GM19035 (cell line): ENCODE measurements at regions not wholly inside any gene's neighbourhood (a gene's known extent, or its start where the extent isn't known, plus 50 kb on each side); places are given as distances from the start of the nearest gene placed in this dataset.

Source experiments
- ATAC-seq: cut with Tn5 transposase; IDR thresholded peaks from one replicate; pipeline ENCODE4 v1.9.1; 2021; ENCODE audit not compliant: unreplicated experiment

- ATAC-seq, result no peak
Measured at GRCh38 chr10:2981361-2981801, 86.0 kb upstream of the PFKP start.

GRCh38 chr10:2980791-2981360 lies 86.5 kb upstream of the PFKP start:
- ATAC-seq, result no peak

- ATAC-seq, result no peak
Measured at GRCh38 chr10:2980116-2980515, 87.2 kb upstream of the PFKP start.

GRCh38 chr10:2979306-2979705 lies 88.0 kb upstream of the PFKP start:
- no peak for ATAC-seq

GRCh38 chr10:2978574-2979273 lies 88.6 kb upstream of the PFKP start:
- no peak for ATAC-seq

GRCh38 chr10:2978111-2978510 lies 89.2 kb upstream of the PFKP start:
- ATAC-seq, result peak; percentile 70

GRCh38 chr10:2974503-2975207 lies 92.7 kb upstream of the PFKP start:
- no peak for ATAC-seq

- no peak for ATAC-seq
Measured at GRCh38 chr10:2974083-2974482, 93.3 kb upstream of the PFKP start.

GRCh38 chr10:2972810-2973209 lies 94.5 kb upstream of the PFKP start:
- no peak for ATAC-seq

- no peak for ATAC-seq
Measured at GRCh38 chr10:2972216-2972615, 95.1 kb upstream of the PFKP start.

GRCh38 chr10:2970190-2970823 lies 97.0 kb upstream of the PFKP start:
- no peak for ATAC-seq

GRCh38 chr10:2968401-2969058 lies 98.8 kb upstream of the PFKP start:
- ATAC-seq, result no peak

- ATAC-seq, result no peak
Measured at GRCh38 chr10:2966134-2966533, 101.2 kb upstream of the PFKP start.

GRCh38 chr10:2964632-2965296 lies 102.6 kb upstream of the PFKP start:
- no peak for ATAC-seq

- ATAC-seq, result no peak
Measured at GRCh38 chr10:2963889-2964631, 103.3 kb upstream of the PFKP start.

- no peak for ATAC-seq
Measured at GRCh38 chr10:2962194-2962593, 105.2 kb upstream of the PFKP start.

GRCh38 chr10:2958659-2959058 lies 108.7 kb upstream of the PFKP start:
- no peak for ATAC-seq

- ATAC-seq, result no peak
Measured at GRCh38 chr10:2957785-2958184, 109.6 kb upstream of the PFKP start.

- ATAC-seq, result no peak
Measured at GRCh38 chr10:2955064-2955463, 112.3 kb upstream of the PFKP start.

- ATAC-seq, result no peak
Measured at GRCh38 chr10:2953495-2953894, 113.9 kb upstream of the PFKP start.
